H1 (cell line): ENCODE measurements at regions not wholly inside any gene's neighbourhood (a gene's known extent, or its start where the extent isn't known, plus 50 kb on each side); places are given as distances from the start of the nearest gene placed in this dataset.

Experiments used
- CTCF ChIA-PET: fragments of 300-600 bp; sonication (Branson Sonifier 250); formaldehyde crosslinking; loops from one replicate; lab custom pipeline; 2021; ENCODE audit not compliant: partially characterized antibody; lab: Charles Lee
- POLR2A ChIA-PET: fragments of 300-600 bp; sonication (Branson Sonifier 250); formaldehyde crosslinking; loops from one replicate; lab custom pipeline; 2021; ENCODE audit warnings: inconsistent platforms; ENCODE audit not compliant: partially characterized antibody; lab: Charles Lee
- DNase-seq, 2 experiments: peaks; one replicate each; pipeline versions ENCODE4 v3.0.0 to v3.0.0-alpha.2; 2010 to 2022; ENCODE audit warnings: low spot score in 2 of 2, low read depth in 1 of 2, mixed read lengths in 1 of 2
- FAIRE-seq: peaks from 2 replicates; lab custom pipeline; 2011; peaks lifted over from hg19 to GRCh38; lab: Jason Lieb, UNC
- H2AFZ ChIP-seq: 2 replicates; pipeline ENCODE4 v1.8.1; 2012; ENCODE audit warnings: low read length, inconsistent platforms
- H2AK5ac ChIP-seq: 2 replicates; pipeline ENCODE4 v1.6.1; 2013; ENCODE audit warnings: low read depth, low read length
- H2BK120ac ChIP-seq: replicated peaks from 2 replicates; pipeline ENCODE3; 2013; ENCODE audit warnings: low read depth, low read length, inconsistent platforms
- H2BK12ac ChIP-seq: 2 replicates; pipeline ENCODE4 v1.6.1; 2013; ENCODE audit warnings: low read depth, low read length
- H2BK15ac ChIP-seq: 2 replicates; pipeline ENCODE4 v1.6.1; 2013; ENCODE audit warnings: low read length
- H2BK20ac ChIP-seq: 2 replicates; pipeline ENCODE4 v1.6.1; 2013; ENCODE audit warnings: low read length
- H2BK5ac ChIP-seq: 2 replicates; pipeline ENCODE4 v1.6.1; 2013; ENCODE audit warnings: low read depth, low read length
- H3K14ac ChIP-seq: 2 replicates; pipeline ENCODE4 v1.6.1; 2013; ENCODE audit warnings: inconsistent platforms; ENCODE audit not compliant: insufficient read length
- H3K18ac ChIP-seq: 2 replicates; pipeline ENCODE4 v1.6.1; 2013; ENCODE audit warnings: low read length; ENCODE audit errors: extremely low read depth
- H3K23ac ChIP-seq: 2 replicates; pipeline ENCODE4 v1.6.1; 2013; ENCODE audit warnings: inconsistent platforms; ENCODE audit not compliant: insufficient read length
- H3K23me2 ChIP-seq: 2 replicates; pipeline ENCODE4 v1.6.1; 2013; ENCODE audit warnings: low read depth, low read length
- H3K27ac ChIP-seq: 2 replicates; pipeline ENCODE4 v1.6.1; 2011; ENCODE audit warnings: low read depth, low read length, inconsistent platforms
- H3K27me3 ChIP-seq, 4 experiments: replicated peaks in 1 of 4; 1 replicate in 1 of 4; 2 replicates in 3 of 4; pipeline versions ENCODE4 v1.6.1 to v1.8.1; 2011 to 2013; ENCODE audit warnings: low read length in 3 of 4, mild to moderate bottlenecking in 3 of 4, inconsistent platforms in 2 of 4, mixed read lengths in 2 of 4, moderate library complexity in 1 of 4; ENCODE audit not compliant: control insufficient read depth in 3 of 4, insufficient read depth in 3 of 4; ENCODE audit errors: extremely low read depth in 1 of 4
- H3K36me3 ChIP-seq, 4 experiments: 2 replicates each; pipeline versions ENCODE4 v1.6.1 to v1.8.1; 2011 to 2013; ENCODE audit warnings: mild to moderate bottlenecking in 4 of 4, low read length in 3 of 4, moderate library complexity in 2 of 4, control low read depth in 1 of 4, inconsistent platforms in 1 of 4; ENCODE audit not compliant: insufficient read depth in 4 of 4, control insufficient read depth in 2 of 4
- H3K4ac ChIP-seq: replicated peaks from 2 replicates; pipeline ENCODE3; 2013; ENCODE audit warnings: low read length, low read depth, mixed read lengths, inconsistent platforms; ENCODE audit not compliant: insufficient read length
- H3K4me1 ChIP-seq, 4 experiments: replicated peaks in 1 of 4; 1 replicate in 1 of 4; 2 replicates in 3 of 4; pipeline versions ENCODE4 v1.6.1 to v1.8.1; 2011 to 2013; ENCODE audit warnings: low read length in 3 of 4, inconsistent platforms in 2 of 4, mixed read lengths in 1 of 4; ENCODE audit not compliant: insufficient read depth in 4 of 4, control insufficient read depth in 3 of 4
- H3K4me2 ChIP-seq, 2 experiments: 2 replicates each; pipeline versions ENCODE4 v1.6.1 to v1.8.1; 2011 to 2013; ENCODE audit warnings: low read depth in 2 of 2, low read length in 2 of 2, control low read depth in 1 of 2, inconsistent platforms in 1 of 2, mild to moderate bottlenecking in 1 of 2; ENCODE audit not compliant: insufficient read depth in 1 of 2
- H3K4me3 ChIP-seq, 4 experiments: fragments of 200-600, 300-600 bp in 1 of 4; sonication (generic), shearing (Covaris generic), sonication (Bioruptor Twin) in 1 of 4; 2 replicates each; pipeline versions ENCODE4 v1.5.1 to v1.8.1; 2011 to 2016; ENCODE audit warnings: low read length in 4 of 4, low read depth in 3 of 4, control low read depth in 2 of 4, inconsistent platforms in 2 of 4, mild to moderate bottlenecking in 2 of 4, mixed read lengths in 1 of 4, moderate library complexity in 1 of 4; ENCODE audit not compliant: insufficient read depth in 2 of 4; ENCODE audit errors: extremely low read depth in 1 of 4
- H3K56ac ChIP-seq: replicated peaks from 2 replicates; pipeline ENCODE3; 2013; ENCODE audit warnings: low read depth, mild to moderate bottlenecking, mixed read lengths, low read length, inconsistent platforms; ENCODE audit not compliant: insufficient read length
- H3K79me1 ChIP-seq: 2 replicates; pipeline ENCODE4 v1.6.1; 2013; ENCODE audit warnings: low read depth, low read length, control low read depth
- H3K79me2 ChIP-seq, 2 experiments: 2 replicates each; pipeline versions ENCODE4 v1.6.1 to v1.8.1; 2012 to 2013; ENCODE audit warnings: low read length in 2 of 2, mild to moderate bottlenecking in 2 of 2, inconsistent platforms in 1 of 2; ENCODE audit not compliant: insufficient read depth in 2 of 2, control insufficient read depth in 1 of 2
- H3K9ac ChIP-seq, 4 experiments: replicated peaks in 1 of 4; 1 replicate in 1 of 4; 2 replicates in 3 of 4; pipeline versions ENCODE4 v1.6.1 to v1.8.1; 2011 to 2013; ENCODE audit warnings: low read depth in 3 of 4, low read length in 3 of 4, control low read depth in 2 of 4, mild to moderate bottlenecking in 2 of 4, moderate library complexity in 2 of 4, inconsistent platforms in 1 of 4; ENCODE audit errors: extremely low read depth in 1 of 4
- H3K9me3 ChIP-seq, 2 experiments: 2 replicates each; pipeline versions ENCODE4 v1.6.1 to v1.8.1; 2012 to 2013; ENCODE audit warnings: mild to moderate bottlenecking in 2 of 2, moderate library complexity in 2 of 2, control low read depth in 1 of 2, inconsistent platforms in 1 of 2, low read depth in 1 of 2, low read length in 1 of 2, mixed read lengths in 1 of 2; ENCODE audit not compliant: insufficient read depth in 2 of 2
- H4K20me1 ChIP-seq, 2 experiments: replicated peaks in 1 of 2; 2 replicates each; pipeline versions ENCODE3 to v1.8.1; 2011 to 2013; ENCODE audit warnings: inconsistent platforms in 2 of 2, low read length in 2 of 2, mild to moderate bottlenecking in 1 of 2; ENCODE audit not compliant: insufficient read depth in 2 of 2, control insufficient read depth in 1 of 2
- H4K5ac ChIP-seq: 2 replicates; pipeline ENCODE4 v1.6.1; 2013; ENCODE audit warnings: low read length, low read depth, mixed read lengths, inconsistent platforms; ENCODE audit not compliant: insufficient read length
- H4K8ac ChIP-seq: 2 replicates; pipeline ENCODE4 v1.8.0; 2013; ENCODE audit warnings: mild to moderate bottlenecking, moderate library complexity, low read length, inconsistent platforms; ENCODE audit not compliant: insufficient read depth; ENCODE audit errors: extremely low read depth
- H4K91ac ChIP-seq: replicated peaks from 2 replicates; pipeline ENCODE3; 2013; ENCODE audit warnings: low read length, mixed read lengths, inconsistent platforms; ENCODE audit not compliant: insufficient read length
- CBX8 ChIP-seq: fragments of 300-800, 300-1000 bp; sonication (generic); IDR thresholded peaks from 2 replicates; pipeline ENCODE4 v1.7.1; 2016; ENCODE audit warnings: low read depth, low read length, borderline replicate concordance
- CHD1 ChIP-seq: IDR thresholded peaks from 2 replicates; pipeline ENCODE4 v1.6.1; 2012; ENCODE audit warnings: low read depth, low read length, improper control_type of control experiment
- CHD2 ChIP-seq: IDR thresholded peaks from 2 replicates; pipeline ENCODE4 v1.6.1; 2012; ENCODE audit warnings: low read length, improper control_type of control experiment
- HDAC2 ChIP-seq, 2 experiments: fragments of 300-600 bp in 1 of 2; sonication (generic) in 1 of 2; IDR thresholded peaks; 2 replicates each; pipeline ENCODE4 v1.6.1; 2011 to 2012; ENCODE audit warnings: low read depth in 2 of 2, low read length in 2 of 2, mild to moderate bottlenecking in 2 of 2, moderate library complexity in 2 of 2, borderline replicate concordance in 1 of 2, inconsistent platforms in 1 of 2
- KDM5A ChIP-seq: fragments of 200-600 bp; IDR thresholded peaks from 2 replicates; pipeline ENCODE4 v1.7.1; 2012; ENCODE audit warnings: mild to moderate bottlenecking, low read length, inconsistent platforms, mixed read lengths
- PHF8 ChIP-seq: fragments of 200-600 bp; sonication (generic); conservative IDR thresholded peaks from 2 replicates; pipeline ENCODE4 v1.7.1; 2012; ENCODE audit warnings: low read depth, mild to moderate bottlenecking, inconsistent platforms, low read length, moderate library complexity
- POLR2AphosphoS5 ChIP-seq: IDR thresholded peaks from 2 replicates; pipeline ENCODE4 v1.6.1; 2011; ENCODE audit warnings: low read depth, low read length
- RBBP5 ChIP-seq: IDR thresholded peaks from 2 replicates; pipeline ENCODE4 v1.7.1; 2012; ENCODE audit warnings: low read depth, mild to moderate bottlenecking, inconsistent platforms, low read length, moderate library complexity, borderline replicate concordance
- SAP30 ChIP-seq: fragments of 300-600 bp; sonication (generic); IDR thresholded peaks from 2 replicates; pipeline ENCODE4 v1.7.1; 2012; ENCODE audit warnings: low read length, moderate library complexity, mild to moderate bottlenecking, inconsistent platforms; ENCODE audit not compliant: insufficient read depth, insufficient replicate concordance
- SP2 ChIP-seq: IDR thresholded peaks from 2 replicates; pipeline ENCODE4 v1.6.1; 2012; ENCODE audit warnings: mild to moderate bottlenecking, low read length, inconsistent platforms
- SP4 ChIP-seq: IDR thresholded peaks from 2 replicates; pipeline ENCODE4 v1.6.1; 2012; ENCODE audit warnings: low read length, inconsistent platforms
- TCF12 ChIP-seq: IDR thresholded peaks from 2 replicates; pipeline ENCODE4 v1.6.1; 2011; ENCODE audit warnings: low read depth, mild to moderate bottlenecking, low read length
- WGBS, 2 experiments: shearing (Covaris generic) in 1 of 2; methylation state at CpG; one replicate each; pipeline versions ENCODE4 v1.1.6 to v1.1.7; 2013 to 2015; ENCODE audit warnings: low lambda C conversion rate in 2 of 2, mixed read lengths in 2 of 2, inconsistent platforms in 1 of 2, low coverage in 1 of 2, missing lambda C conversion rate in 1 of 2; ENCODE audit not compliant: insufficient replicate concordance in 2 of 2, insufficient coverage in 1 of 2, insufficient read length in 1 of 2; ENCODE audit errors: extremely low coverage in 1 of 2, missing lambda C conversion rate in 1 of 2; 5-methylcytosine and 5-hydroxymethylcytosine counted together
- TF ChIP-seq, protein P1 (sequence below): IDR thresholded peaks from 2 replicates; pipeline ENCODE4 v1.6.1; 2012; ENCODE audit warnings: inconsistent platforms
- TF ChIP-seq, protein P2 (sequence below): IDR thresholded peaks from 2 replicates; pipeline ENCODE4 v1.6.1; 2012; ENCODE audit warnings: inconsistent platforms

DNA sequence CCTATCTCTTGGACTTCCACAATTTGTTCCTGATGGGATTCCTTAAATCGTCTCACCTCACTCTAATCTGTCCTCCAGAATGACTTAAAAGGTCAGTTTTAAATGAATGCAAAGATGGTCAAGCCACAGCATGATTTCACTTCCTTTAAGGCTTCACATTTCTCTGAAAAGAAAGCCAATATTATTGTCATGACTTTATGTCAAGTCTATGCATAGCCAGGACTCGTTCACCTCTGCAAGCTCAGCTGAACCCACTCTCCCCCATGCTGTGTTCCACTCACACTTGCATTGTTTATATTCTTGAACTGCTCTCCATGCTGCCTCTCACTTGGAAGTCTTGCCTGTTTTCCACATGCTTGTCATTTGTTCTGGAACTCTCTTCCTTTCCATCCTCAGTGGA, 298.4 kb upstream of the MMADHC start:
- H3K36me3 ChIP-seq: no peaks in the 10 kb centered on the region
- H3K9me3 ChIP-seq: no peaks in the 10 kb centered on the region
- H2BK5ac ChIP-seq: no peak overlapping the region
- H2AK5ac ChIP-seq: no peak overlapping the region
- no peak overlapping the region for H2BK12ac ChIP-seq
- FAIRE-seq (no peak), DNase-seq (no peak)
- no peak overlapping the region for H3K56ac ChIP-seq
- H3K18ac ChIP-seq: no peak overlapping the region
- no peak overlapping the region for H4K8ac ChIP-seq
- no peaks in the 10 kb centered on the region for H3K79me1 ChIP-seq
- no peak overlapping the region for H3K4ac ChIP-seq
- no peak overlapping the region for H4K91ac ChIP-seq
- no peak overlapping the region for H2BK20ac ChIP-seq
- H2BK120ac ChIP-seq: no peak overlapping the region
- H3K4me2 ChIP-seq: no peak overlapping the region
- CTCF ChIA-PET: interaction anchor here (1.3 kb wide), 1 partner anchor 1353 kb away, joined by 4 read pairs; no protein-coding TSS in a partner anchor
- no peaks in the 10 kb centered on the region for H3K79me2 ChIP-seq
- no peak overlapping the region for H3K27ac ChIP-seq
- POLR2A ChIA-PET: no interaction called here
- H3K9ac ChIP-seq: no peak overlapping the region
- no peak overlapping the region for H2BK15ac ChIP-seq
- no peak overlapping the region for H4K5ac ChIP-seq
- WGBS, 2 experiments: 90% methylated on average over 2 of the region's 2 CpGs; no CpG with 5 or more reads in 1 of the 2 experiments
- no peaks in the 10 kb centered on the region for H3K27me3 ChIP-seq
- H3K4me1 ChIP-seq: no peaks in the 10 kb centered on the region
- no peak overlapping the region for H3K4me3 ChIP-seq
- no peak overlapping the region for H2AFZ ChIP-seq
- no peak overlapping the region for H3K14ac ChIP-seq
- no peak overlapping the region for H3K23ac ChIP-seq
- H4K20me1 ChIP-seq: no peaks in the 10 kb centered on the region
- no peaks in the 10 kb centered on the region for H3K23me2 ChIP-seq
- TF ChIP-seq HDAC2 (IDR thresholded peaks at IDR 0.05; ENCODE audit: borderline replicate concordance in 1 of 2, low read depth in 2 of 2, low read length in 2 of 2) (no peak), CHD1 (no peak), SP4 (no peak), KDM5A (no peak), RBBP5 (no peak), CHD2 (no peak), SAP30 (no peak), CBX8 (no peak), TCF12 (no peak), SP2 (no peak), PHF8 (no peak), POLR2AphosphoS5 (no peak)
- TF ChIP-seq, protein P1, sequence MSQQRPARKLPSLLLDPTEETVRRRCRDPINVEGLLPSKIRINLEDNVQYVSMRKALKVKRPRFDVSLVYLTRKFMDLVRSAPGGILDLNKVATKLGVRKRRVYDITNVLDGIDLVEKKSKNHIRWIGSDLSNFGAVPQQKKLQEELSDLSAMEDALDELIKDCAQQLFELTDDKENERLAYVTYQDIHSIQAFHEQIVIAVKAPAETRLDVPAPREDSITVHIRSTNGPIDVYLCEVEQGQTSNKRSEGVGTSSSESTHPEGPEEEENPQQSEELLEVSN: no peak
- TF ChIP-seq, protein P2, sequence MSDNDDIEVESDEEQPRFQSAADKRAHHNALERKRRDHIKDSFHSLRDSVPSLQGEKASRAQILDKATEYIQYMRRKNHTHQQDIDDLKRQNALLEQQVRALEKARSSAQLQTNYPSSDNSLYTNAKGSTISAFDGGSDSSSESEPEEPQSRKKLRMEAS: no peak
